SK-N-SH (cell line): ENCODE measurements at regions not wholly inside any gene's neighbourhood (a gene's known extent, or its start where the extent isn't known, plus 50 kb on each side); places are given as distances from the start of the nearest gene placed in this dataset.

Experiments used
- CHD2 ChIP-seq: fragments of 150-350 bp; IDR thresholded peaks from 2 replicates; pipeline ENCODE4 v1.6.1; 2018; ENCODE audit warnings: low read length; ENCODE audit not compliant: partially characterized antibody
- ELF1 ChIP-seq: IDR thresholded peaks from 2 replicates; pipeline ENCODE4 v1.4.0; 2012
- EP300 ChIP-seq, 2 experiments: IDR thresholded peaks; 2 replicates each; pipeline versions ENCODE4 v1.4.0 to v1.6.1; 2012; ENCODE audit warnings: borderline replicate concordance in 1 of 2, low read depth in 1 of 2, low read length in 1 of 2
- EZH2phosphoT487 ChIP-seq: fragments of 200-600 bp; sonication (generic); IDR thresholded peaks from 2 replicates; pipeline ENCODE4 v1.6.1; 2017; ENCODE audit warnings: low read depth, mixed run types, mild to moderate bottlenecking, antibody characterized with exemption, moderate library complexity, borderline replicate concordance
- FOSL2 ChIP-seq: IDR thresholded peaks from 2 replicates; pipeline ENCODE4 v1.4.0; 2012; ENCODE audit warnings: low read depth, mild to moderate bottlenecking, moderate library complexity, borderline replicate concordance
- FOXJ3 ChIP-seq: sonication (generic); formaldehyde crosslinking; IDR thresholded peaks from 2 replicates; pipeline ENCODE4 v1.5.1; 2020; ENCODE audit warnings: mild to moderate bottlenecking, missing genetic modification reagents
- FOXM1 ChIP-seq: IDR thresholded peaks from 2 replicates; pipeline ENCODE4 v1.4.0; 2012; ENCODE audit warnings: low read depth, mild to moderate bottlenecking
- GATA2 ChIP-seq: sonication (generic); formaldehyde crosslinking; IDR thresholded peaks from 2 replicates; pipeline ENCODE4 v1.5.0; 2020; ENCODE audit warnings: mild to moderate bottlenecking, missing genetic modification reagents
- JUND ChIP-seq: IDR thresholded peaks from 2 replicates; pipeline ENCODE4 v1.4.0; 2012
- MEF2A ChIP-seq: IDR thresholded peaks from 2 replicates; pipeline ENCODE4 v1.4.0; 2012; ENCODE audit warnings: low read depth, borderline replicate concordance
- NFIC ChIP-seq: IDR thresholded peaks from 2 replicates; pipeline ENCODE4 v1.4.0; 2012; ENCODE audit warnings: borderline replicate concordance
- NRF1 ChIP-seq: IDR thresholded peaks from 2 replicates; pipeline ENCODE4 v1.6.1; 2012; ENCODE audit warnings: low read depth, mild to moderate bottlenecking, low read length
- POLR2AphosphoS5 ChIP-seq: IDR thresholded peaks from 2 replicates; pipeline ENCODE4 v1.6.1; 2012; ENCODE audit warnings: low read depth, low read length
- RAD21 ChIP-seq: IDR thresholded peaks from 2 replicates; pipeline ENCODE4 v1.6.1; 2012; ENCODE audit warnings: mild to moderate bottlenecking, low read length
- RCOR1 ChIP-seq: fragments of 150-350 bp; IDR thresholded peaks from 2 replicates; pipeline ENCODE4 v1.6.1; 2017; ENCODE audit warnings: antibody characterized with exemption, low read length
- REST ChIP-seq: IDR thresholded peaks from 2 replicates; pipeline ENCODE4 v1.6.1; 2012; ENCODE audit warnings: mild to moderate bottlenecking, low read depth, low read length, moderate library complexity
- TCF12 ChIP-seq: IDR thresholded peaks from 2 replicates; pipeline ENCODE4 v1.4.0; 2012
- USF2 ChIP-seq: fragments of 150-350 bp; IDR thresholded peaks from 2 replicates; pipeline ENCODE4 v1.6.1; 2017; ENCODE audit warnings: antibody characterized with exemption, low read length, low read depth, borderline replicate concordance
- ZBTB33 ChIP-seq: IDR thresholded peaks from 2 replicates; pipeline ENCODE4 v1.4.0; 2012; ENCODE audit warnings: low read depth, borderline replicate concordance

GRCh38 chr1:199124351-199124750 is 485.5 kb downstream of the PTPRC start (continued):
- TF ChIP-seq ZBTB33 (no peak), JUND (peak; percentile 44), FOSL2 (peak; percentile 41; the same call in 1 of the 2 replicates), REST (no peak), POLR2AphosphoS5 (no peak), TCF12 (peak; percentile 28; the same call in 1 of the 2 replicates), MEF2A (no peak), EZH2phosphoT487 (no peak), RAD21 (no peak), FOXM1 (no peak), NFIC (no peak), FOXJ3 (no peak), GATA2 (CRISPR knock-in tag) (no peak), CHD2 (no peak), EP300 (IDR thresholded peaks at IDR 0.05; ENCODE audit: borderline replicate concordance in 1 of 2, low read depth in 1 of 2, low read length in 1 of 2) (peak in 1 of 2 experiments; percentile 18; a peak in 1 of 4 replicates), ELF1 (no peak), NRF1 (no peak), USF2 (no peak), RCOR1 (no peak)
- TF ChIP-seq, all 33 proteins: peak for 4
